Gastrocnemius medialis (tissue), 4 donors: ENCODE measurements at regions not wholly inside any gene's neighbourhood (a gene's known extent, or its start where the extent isn't known, plus 50 kb on each side); places are given as distances from the start of the nearest gene placed in this dataset.

Experiments
- CTCF ChIP-seq, 5 experiments: fragments of 450-650 bp in 3 of 5; fragments of 200-600 bp in 2 of 5; sonication (generic) in 2 of 5; IDR thresholded peaks in 4 of 5; conservative IDR thresholded peaks in 1 of 5; 1 replicate in 4 of 5; 2 replicates in 1 of 5; pipeline ENCODE4 v1.5.1; 2016 to 2019; ENCODE audit warnings: antibody characterized with exemption in 5 of 5, mild to moderate bottlenecking in 3 of 5, moderate library complexity in 3 of 5
- POLR2A ChIP-seq, 2 donors: fragments of 450-650 bp; IDR thresholded peaks; one replicate each; pipeline ENCODE4 v1.6.1; 2017; ENCODE audit warnings: antibody characterized with exemption in 2 of 2, mild to moderate bottlenecking in 2 of 2, moderate library complexity in 2 of 2

DNA sequence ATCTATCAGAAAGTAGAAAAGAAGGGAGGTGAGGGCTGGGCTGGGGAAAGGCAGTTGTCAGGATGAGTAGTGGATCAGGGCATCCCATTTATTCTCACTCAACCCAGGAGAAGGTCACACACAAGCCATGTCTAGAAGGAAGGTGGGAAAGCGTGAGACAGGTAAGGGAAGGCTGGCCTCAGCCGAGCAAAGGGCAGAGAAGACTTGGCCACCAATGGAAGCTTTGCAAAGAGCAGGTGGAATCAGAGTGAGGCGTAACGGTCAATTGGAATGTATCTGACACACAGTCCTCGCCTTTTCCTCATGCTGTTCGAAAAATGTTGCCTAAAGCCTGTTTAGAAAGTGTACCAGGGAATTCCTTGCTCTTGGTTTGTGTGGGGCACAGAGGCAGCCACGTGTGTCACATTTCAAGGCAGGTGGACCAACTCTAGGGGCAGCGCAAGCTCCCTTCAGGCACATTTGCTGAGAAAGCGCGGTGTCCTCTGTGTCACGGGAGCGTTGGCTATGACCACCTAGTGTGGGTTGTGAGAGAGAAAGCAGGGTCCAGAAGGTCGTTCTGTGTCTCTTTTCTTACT is 118.8 kb upstream of the SPATA13 start:
- no peak for TF ChIP-seq CTCF (IDR thresholded peaks at IDR 0.05 in 4 of 5, conservative IDR thresholded peaks at IDR 0.05 in 1 of 5)
- no peak for TF ChIP-seq POLR2A (IDR thresholded peaks at IDR 0.05)
